Activated T-cell treated with anti-CD3 and anti-CD28 coated beads, Interleukin-2, amount 50 U/mL, for 48 hours (primary cell): ENCODE measurements at regions not wholly inside any gene's neighbourhood (a gene's known extent, or its start where the extent isn't known, plus 50 kb on each side); places are given as distances from the start of the nearest gene placed in this dataset.
"Not testable (repeated sequence)": the region's sequence is repeated elsewhere in the genome, so short reads cannot be mapped to it uniquely, and the experiment has no call there.

Experiments used
- DNase-seq, 2 experiments: peaks; one replicate each; pipeline ENCODE4 v3.0.0-alpha.2; 2020

DNA sequence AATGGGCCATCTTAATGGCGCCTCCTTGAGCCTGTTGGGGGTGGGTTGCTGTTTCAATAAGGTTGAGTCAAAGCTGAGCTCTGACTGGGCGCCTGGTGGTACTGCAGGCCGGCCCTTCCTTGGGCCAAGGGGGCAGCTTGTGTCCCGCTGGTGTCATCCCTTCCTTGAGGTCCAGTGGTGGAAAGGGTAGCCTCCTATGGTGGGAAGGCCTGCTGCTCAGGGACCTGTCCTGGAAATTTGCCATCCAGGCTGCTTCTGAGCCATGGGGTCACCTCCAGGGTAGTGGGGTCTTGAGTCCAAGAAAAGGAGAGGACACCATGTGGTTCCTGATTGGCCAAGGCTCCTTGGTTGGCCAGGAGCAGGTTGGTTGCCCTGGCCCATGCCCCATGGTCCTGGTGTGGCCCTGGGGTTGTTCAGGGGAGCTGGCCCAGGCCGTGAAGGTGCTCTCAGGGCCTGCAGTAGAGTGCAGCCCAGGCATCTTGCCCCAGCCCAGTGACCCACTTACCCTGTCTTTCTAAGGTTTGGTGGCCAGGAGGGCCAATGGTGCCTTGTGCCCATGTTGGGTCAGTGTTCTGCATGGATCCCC is 188.7 kb downstream of the UBE3A start:
- DNase-seq, result peak in 1 of 2 experiments; percentile 2

DNA sequence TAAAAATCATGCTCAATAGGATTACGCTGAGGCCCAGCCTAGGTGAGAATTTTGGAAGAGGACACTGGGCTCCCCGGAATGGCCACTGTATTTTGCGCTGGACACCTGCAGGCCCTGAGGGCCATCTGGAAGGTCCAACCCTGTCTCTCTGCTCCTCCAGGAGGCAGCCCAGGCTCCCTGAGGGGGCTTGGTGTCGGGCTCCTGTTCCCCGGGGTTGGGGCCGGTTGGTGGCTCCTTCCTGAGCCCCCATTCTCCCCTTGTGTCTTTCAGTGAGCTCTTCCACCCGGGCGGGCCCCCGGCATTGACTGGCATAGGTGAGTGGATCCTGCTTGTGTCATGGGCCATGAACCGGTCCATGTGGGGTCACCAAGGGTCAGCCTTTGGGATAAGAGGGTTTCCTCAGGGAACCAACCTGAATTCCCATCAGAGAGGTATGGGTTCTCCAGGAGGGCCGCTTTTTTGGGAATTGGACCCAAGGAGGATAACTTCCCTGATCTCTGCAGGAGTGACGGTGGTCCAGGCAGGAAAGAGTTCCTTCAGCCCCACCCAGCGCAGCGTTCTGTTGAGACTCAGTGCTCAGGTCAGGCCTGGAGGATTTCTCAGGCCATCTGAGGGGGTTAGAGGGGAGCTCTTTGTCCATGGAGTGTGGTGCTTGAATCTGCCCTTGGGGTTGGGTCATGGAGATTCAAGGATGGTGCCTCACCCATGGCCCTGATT is 187.8 kb downstream of the UBE3A start:
- peak in 1 of 2 experiments; percentile 5 for DNase-seq

DNA sequence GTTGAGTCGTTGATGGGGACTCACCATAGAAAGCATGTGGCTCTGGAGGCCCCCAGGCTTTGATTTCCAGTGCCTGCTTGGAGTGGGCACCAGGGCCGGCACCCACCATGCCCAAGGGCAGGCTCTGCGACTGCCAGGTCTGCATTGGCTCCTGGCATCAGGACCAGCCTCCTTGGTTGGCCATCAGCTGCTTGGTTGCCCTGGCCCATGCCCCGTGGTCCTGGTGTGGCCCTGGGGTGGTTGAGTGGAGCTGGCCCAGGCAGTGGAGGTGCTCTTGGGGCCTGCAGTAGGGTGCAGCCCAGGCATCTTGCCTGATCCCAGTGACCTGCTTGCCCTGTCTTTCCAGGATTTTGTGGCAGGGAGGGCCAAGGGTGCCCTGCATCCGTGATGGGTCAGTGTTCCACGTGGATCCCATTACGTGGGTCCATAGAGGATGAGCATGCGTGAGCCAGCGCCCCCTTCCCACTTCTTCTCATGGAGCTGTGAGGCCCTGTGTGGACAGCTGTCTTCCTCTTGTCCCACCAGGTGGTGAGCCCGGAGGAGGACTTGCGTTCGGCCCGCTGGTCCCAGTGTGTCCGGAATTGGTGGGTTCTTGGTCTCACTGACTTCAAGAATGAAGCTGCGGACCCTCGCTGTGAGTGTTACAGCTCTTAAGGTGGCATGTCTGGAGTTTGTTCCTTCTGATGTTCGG is 187.0 kb downstream of the UBE3A start:
- DNase-seq, result peak in 1 of 2 experiments; percentile 7

DNA sequence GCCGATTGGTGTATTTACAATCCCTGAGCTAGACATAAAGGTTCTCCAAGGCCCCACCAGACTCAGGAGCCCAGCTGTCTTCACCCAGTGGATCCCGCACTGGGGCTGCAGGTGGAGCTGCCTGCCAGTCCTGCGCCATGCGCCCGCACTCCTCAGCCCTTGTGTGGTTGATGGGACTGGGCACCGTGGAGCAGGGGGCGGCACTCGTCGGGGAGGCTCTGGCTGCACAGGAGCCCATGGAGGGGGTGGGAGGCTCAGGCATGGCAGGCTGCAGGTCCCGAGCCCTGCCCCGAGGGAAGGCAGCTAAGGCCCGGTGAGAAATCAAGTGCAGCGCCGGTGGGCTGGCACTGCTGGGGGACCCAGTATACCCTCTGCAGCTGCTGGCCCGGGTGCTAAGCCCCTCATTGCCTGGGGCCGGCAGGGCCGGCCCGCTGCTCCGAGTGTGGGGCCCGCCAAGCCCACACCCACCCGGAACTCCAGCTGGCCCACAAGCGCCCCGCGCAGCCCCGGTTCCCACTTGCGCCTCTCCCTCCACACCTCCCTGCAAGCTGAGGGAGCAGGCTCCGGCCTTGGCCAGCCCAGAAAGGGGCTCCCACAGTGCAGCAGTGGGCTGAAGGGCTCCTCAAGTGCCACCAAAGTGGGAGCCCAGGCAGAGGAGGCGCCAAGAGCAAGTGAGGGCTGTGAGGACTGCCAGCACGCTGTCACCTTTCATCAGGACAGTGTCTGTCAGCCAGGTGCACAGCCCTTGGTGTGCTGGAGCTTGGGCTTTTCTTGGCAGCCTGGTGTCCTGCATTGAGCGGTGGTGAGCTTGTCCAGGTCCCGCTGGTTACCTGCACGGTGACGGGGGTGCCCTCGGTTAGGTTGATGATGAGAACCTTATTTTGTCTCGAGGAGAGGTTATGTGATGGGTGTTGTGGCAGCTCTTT is 185.5 kb downstream of the UBE3A start:
- DNase-seq, result not testable (repeated sequence)

- no peak for DNase-seq
Observed at GRCh38 chr15:25268166-25268565, 170.7 kb downstream of the UBE3A start.
